SK-N-SH (cell line): ENCODE measurements at regions not wholly inside any gene's neighbourhood (a gene's known extent, or its start where the extent isn't known, plus 50 kb on each side); places are given as distances from the start of the nearest gene placed in this dataset.

Experiments
- CTCF ChIA-PET: fragments of 300-600, 350-600 bp; formaldehyde crosslinking; extraction: SDS; loops from one replicate; lab custom pipeline; 2021; lab: Yijun Ruan, JAX
- POLR2A ChIA-PET: fragments of 350-600 bp; sonication (Branson Sonifier 250); formaldehyde crosslinking; extraction: SDS; loops from one replicate; lab custom pipeline; 2020; ENCODE audit warnings: antibody characterized with exemption, inconsistent platforms; lab: Yijun Ruan, JAX
- DNase-seq: peaks from one replicate; pipeline ENCODE4 v3.0.0; 2012
- H2AFZ ChIP-seq: fragments of 200-600 bp; sonication (generic); 2 replicates; pipeline ENCODE4 v1.8.1; 2016; ENCODE audit warnings: antibody characterized with exemption, mild to moderate bottlenecking, low read depth
- H3F3A ChIP-seq: fragments of 200-600 bp; sonication (generic); replicated peaks from 2 replicates; pipeline ENCODE3; 2016; ENCODE audit warnings: antibody characterized with exemption, mild to moderate bottlenecking; ENCODE audit not compliant: insufficient read depth
- H3K27ac ChIP-seq, 2 experiments: fragments of 200-500 bp in 1 of 2; fragments of 200-600 bp in 1 of 2; sonication (Bioruptor generic) in 1 of 2; sonication (generic), shearing (Covaris generic) in 1 of 2; 2 replicates each; pipeline versions ENCODE4 v1.5.1 to v1.6.1; 2014 to 2016; ENCODE audit warnings: low read depth in 2 of 2, inconsistent platforms in 1 of 2, low read length in 1 of 2, mild to moderate bottlenecking in 1 of 2, mixed read lengths in 1 of 2
- H3K27me3 ChIP-seq: fragments of 200-600 bp; sonication (generic), shearing (Covaris generic); 2 replicates; pipeline ENCODE4 v1.6.1; 2016; ENCODE audit warnings: mixed run types; ENCODE audit not compliant: insufficient read depth
- H3K36me3 ChIP-seq, 2 experiments: fragments of 200-500 bp in 1 of 2; fragments of 200-600 bp in 1 of 2; sonication (Bioruptor generic) in 1 of 2; sonication (generic) in 1 of 2; replicated peaks in 1 of 2; 2 replicates each; pipeline versions ENCODE3 to v1.5.1; 2014 to 2016; ENCODE audit warnings: low read length in 1 of 2, mild to moderate bottlenecking in 1 of 2; ENCODE audit not compliant: insufficient read depth in 2 of 2, control insufficient read depth in 1 of 2
- H3K4me1 ChIP-seq, 2 experiments: fragments of 200-500 bp in 1 of 2; fragments of 200-600 bp in 1 of 2; sonication (Bioruptor generic) in 1 of 2; sonication (generic), shearing (Covaris generic) in 1 of 2; 2 replicates each; pipeline versions ENCODE4 v1.5.1 to v1.6.1; 2014 to 2016; ENCODE audit warnings: low read depth in 1 of 2, low read length in 1 of 2, mixed run types in 1 of 2; ENCODE audit not compliant: insufficient read depth in 2 of 2, control insufficient read depth in 1 of 2
- H3K4me2 ChIP-seq: fragments of 200-600 bp; sonication (generic), shearing (Covaris generic); 2 replicates; pipeline ENCODE4 v1.6.1; 2017; ENCODE audit warnings: mixed run types
- H3K4me3 ChIP-seq, 2 experiments: fragments of 200-500 bp in 1 of 2; fragments of 200-600 bp in 1 of 2; sonication (Bioruptor generic) in 1 of 2; sonication (generic), shearing (Covaris generic) in 1 of 2; 2 replicates each; pipeline versions ENCODE4 v1.5.1 to v1.8.1; 2014 to 2016; ENCODE audit warnings: low read depth in 2 of 2, inconsistent platforms in 1 of 2, low read length in 1 of 2, mild to moderate bottlenecking in 1 of 2, mixed read lengths in 1 of 2, moderate library complexity in 1 of 2
- H3K79me2 ChIP-seq: fragments of 200-600 bp; sonication (generic); 2 replicates; pipeline ENCODE4 v1.8.1; 2017; ENCODE audit warnings: mild to moderate bottlenecking; ENCODE audit not compliant: insufficient read depth
- H3K9ac ChIP-seq: fragments of 200-600 bp; sonication (generic); 2 replicates; pipeline ENCODE4 v1.6.1; 2017; ENCODE audit warnings: mixed run types
- H3K9me2 ChIP-seq: fragments of 200-600 bp; sonication (generic); 2 replicates; pipeline ENCODE4 v1.6.1; 2017; ENCODE audit warnings: mixed run types
- H3K9me3 ChIP-seq: fragments of 200-600 bp; sonication (generic); 2 replicates; pipeline ENCODE4 v1.6.1; 2017; ENCODE audit warnings: mixed run types, mild to moderate bottlenecking, moderate library complexity
- H4K20me1 ChIP-seq: fragments of 200-600 bp; sonication (generic); 2 replicates; pipeline ENCODE4 v1.6.1; 2017; ENCODE audit warnings: mild to moderate bottlenecking, mixed run types; ENCODE audit not compliant: insufficient read depth
- CHD2 ChIP-seq: fragments of 150-350 bp; IDR thresholded peaks from 2 replicates; pipeline ENCODE4 v1.6.1; 2018; ENCODE audit warnings: low read length; ENCODE audit not compliant: partially characterized antibody
- CTCF ChIP-seq: fragments of 200-600 bp; sonication (generic); IDR thresholded peaks from 2 replicates; pipeline ENCODE4 v1.6.1; 2017; ENCODE audit warnings: antibody characterized with exemption, mild to moderate bottlenecking, moderate library complexity
- ELF1 ChIP-seq: IDR thresholded peaks from 2 replicates; pipeline ENCODE4 v1.4.0; 2012
- EP300 ChIP-seq, 2 experiments: IDR thresholded peaks; 2 replicates each; pipeline versions ENCODE4 v1.4.0 to v1.6.1; 2012; ENCODE audit warnings: borderline replicate concordance in 1 of 2, low read depth in 1 of 2, low read length in 1 of 2
- FOSL2 ChIP-seq: IDR thresholded peaks from 2 replicates; pipeline ENCODE4 v1.4.0; 2012; ENCODE audit warnings: low read depth, mild to moderate bottlenecking, moderate library complexity, borderline replicate concordance
- FOXM1 ChIP-seq: IDR thresholded peaks from 2 replicates; pipeline ENCODE4 v1.4.0; 2012; ENCODE audit warnings: low read depth, mild to moderate bottlenecking
- GATA2 ChIP-seq: sonication (generic); formaldehyde crosslinking; IDR thresholded peaks from 2 replicates; pipeline ENCODE4 v1.5.0; 2020; ENCODE audit warnings: mild to moderate bottlenecking, missing genetic modification reagents
- JUND ChIP-seq: IDR thresholded peaks from 2 replicates; pipeline ENCODE4 v1.4.0; 2012
- MAX ChIP-seq: IDR thresholded peaks from 2 replicates; pipeline ENCODE4 v1.4.0; 2012; ENCODE audit warnings: low read depth
- MEF2A ChIP-seq: IDR thresholded peaks from 2 replicates; pipeline ENCODE4 v1.4.0; 2012; ENCODE audit warnings: low read depth, borderline replicate concordance
- NRF1 ChIP-seq: IDR thresholded peaks from 2 replicates; pipeline ENCODE4 v1.6.1; 2012; ENCODE audit warnings: low read depth, mild to moderate bottlenecking, low read length
- PBX3 ChIP-seq: IDR thresholded peaks from 2 replicates; pipeline ENCODE4; 2012
- POLR2AphosphoS5 ChIP-seq: IDR thresholded peaks from 2 replicates; pipeline ENCODE4 v1.6.1; 2012; ENCODE audit warnings: low read depth, low read length
- RCOR1 ChIP-seq: fragments of 150-350 bp; IDR thresholded peaks from 2 replicates; pipeline ENCODE4 v1.6.1; 2017; ENCODE audit warnings: antibody characterized with exemption, low read length
- SIN3A ChIP-seq: IDR thresholded peaks from 2 replicates; pipeline ENCODE4 v1.6.1; 2012; ENCODE audit warnings: low read depth, mild to moderate bottlenecking, low read length, moderate library complexity, borderline replicate concordance
- TAF1 ChIP-seq: IDR thresholded peaks from 2 replicates; pipeline ENCODE4 v1.6.1; 2012; ENCODE audit warnings: low read depth, mild to moderate bottlenecking, low read length, moderate library complexity, borderline replicate concordance
- TCF12 ChIP-seq: IDR thresholded peaks from 2 replicates; pipeline ENCODE4 v1.4.0; 2012
- USF2 ChIP-seq: fragments of 150-350 bp; IDR thresholded peaks from 2 replicates; pipeline ENCODE4 v1.6.1; 2017; ENCODE audit warnings: antibody characterized with exemption, low read length, low read depth, borderline replicate concordance
- YY1 ChIP-seq: IDR thresholded peaks from 2 replicates; pipeline ENCODE4 v1.4.0; 2012; ENCODE audit warnings: low read depth, mild to moderate bottlenecking
- WGBS: methylation state at CpG from one replicate; pipeline ENCODE4 v1.1.6; 2017; ENCODE audit warnings: low lambda C conversion rate; 5-methylcytosine and 5-hydroxymethylcytosine counted together
- TF ChIP-seq, protein P1 (sequence below): fragments of 150-350 bp; IDR thresholded peaks from 2 replicates; pipeline ENCODE4 v1.6.1; 2016; ENCODE audit warnings: mild to moderate bottlenecking, low read depth, low read length
- TF ChIP-seq, protein P2 (sequence below): IDR thresholded peaks from 2 replicates; pipeline ENCODE4 v1.4.0; 2012; ENCODE audit warnings: low read depth, borderline replicate concordance

DNA sequence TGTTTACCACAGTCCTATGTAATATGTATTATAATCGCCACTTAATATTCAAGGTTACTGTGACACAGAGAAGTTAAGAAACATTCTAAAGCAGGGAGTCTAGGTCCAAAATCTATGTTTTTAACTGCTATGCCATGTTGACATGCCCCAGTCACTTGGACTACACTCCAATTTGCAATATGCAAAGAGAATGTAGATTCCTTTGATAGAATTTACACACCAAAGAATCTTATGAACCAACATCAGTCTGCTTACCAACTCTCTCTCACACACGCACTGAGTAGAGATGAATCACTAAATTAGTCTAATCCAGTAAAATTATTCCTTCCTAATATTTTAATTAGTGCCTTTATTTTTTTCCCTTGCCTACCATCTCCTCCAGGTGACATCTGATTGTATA is 266.2 kb downstream of the OLFM3 start:
- Histone ChIP-seq H3K9me3 (no peaks in the 10 kb centered on the region), H3K4me1 (no peaks in the 10 kb centered on the region; a peak in 1 of 4 replicates), H3K79me2 (no peaks in the 10 kb centered on the region), H3F3A (no peaks in the 10 kb centered on the region), H3K27ac (no peak overlapping the region), H3K9me2 (no peaks in the 10 kb centered on the region), H4K20me1 (no peaks in the 10 kb centered on the region), H3K27me3 (no peaks in the 10 kb centered on the region), H3K4me2 (no peak overlapping the region), H3K36me3 (no peaks in the 10 kb centered on the region), H2AFZ (no peak overlapping the region), H3K9ac (no peak overlapping the region), H3K4me3 (no peak overlapping the region)
- WGBS: 92% methylated on average over 2 of the region's 2 CpGs
- TF ChIP-seq, protein P1, sequence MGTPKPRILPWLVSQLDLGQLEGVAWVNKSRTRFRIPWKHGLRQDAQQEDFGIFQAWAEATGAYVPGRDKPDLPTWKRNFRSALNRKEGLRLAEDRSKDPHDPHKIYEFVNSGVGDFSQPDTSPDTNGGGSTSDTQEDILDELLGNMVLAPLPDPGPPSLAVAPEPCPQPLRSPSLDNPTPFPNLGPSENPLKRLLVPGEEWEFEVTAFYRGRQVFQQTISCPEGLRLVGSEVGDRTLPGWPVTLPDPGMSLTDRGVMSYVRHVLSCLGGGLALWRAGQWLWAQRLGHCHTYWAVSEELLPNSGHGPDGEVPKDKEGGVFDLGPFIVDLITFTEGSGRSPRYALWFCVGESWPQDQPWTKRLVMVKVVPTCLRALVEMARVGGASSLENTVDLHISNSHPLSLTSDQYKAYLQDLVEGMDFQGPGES: no peak
- TF ChIP-seq MEF2A (no peak), MAX (no peak), FOSL2 (no peak), NRF1 (no peak), YY1 (no peak), RCOR1 (no peak), TCF12 (no peak), POLR2AphosphoS5 (no peak), CTCF (no peak), TAF1 (no peak)
- TF ChIP-seq, protein P2, sequence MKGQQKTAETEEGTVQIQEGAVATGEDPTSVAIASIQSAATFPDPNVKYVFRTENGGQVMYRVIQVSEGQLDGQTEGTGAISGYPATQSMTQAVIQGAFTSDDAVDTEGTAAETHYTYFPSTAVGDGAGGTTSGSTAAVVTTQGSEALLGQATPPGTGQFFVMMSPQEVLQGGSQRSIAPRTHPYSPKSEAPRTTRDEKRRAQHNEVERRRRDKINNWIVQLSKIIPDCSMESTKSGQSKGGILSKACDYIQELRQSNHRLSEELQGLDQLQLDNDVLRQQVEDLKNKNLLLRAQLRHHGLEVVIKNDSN: no peak
- ChIA-PET POLR2A (no interaction called here), CTCF (interaction anchor here (0.7 kb wide), 1 partner anchor 47 kb away, joined by 3 read pairs; no protein-coding TSS in a partner anchor)
- no peak for DNase-seq

DNA sequence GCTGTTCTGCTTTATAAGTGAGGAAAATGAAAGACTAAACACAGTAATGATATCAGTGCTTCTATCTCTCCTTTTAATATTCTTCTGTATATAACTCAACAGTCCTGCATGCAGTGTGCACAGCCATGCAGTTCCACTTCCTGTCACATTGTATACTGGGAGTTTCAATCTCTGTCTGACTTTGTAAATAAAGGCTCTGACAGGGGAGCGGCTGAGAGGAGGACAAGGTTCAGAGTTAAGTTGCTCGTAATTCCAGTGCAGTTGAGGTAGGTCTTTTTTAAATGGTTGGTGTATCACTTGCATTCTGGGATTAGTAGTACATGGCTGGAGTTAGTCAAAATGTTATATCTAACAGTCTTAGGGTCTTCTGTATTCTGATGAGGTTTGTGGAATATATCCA is 264.5 kb downstream of the OLFM3 start:
- no peaks in the 10 kb centered on the region for H3F3A ChIP-seq
- no peaks in the 10 kb centered on the region for H3K27me3 ChIP-seq
- no peaks in the 10 kb centered on the region for H3K36me3 ChIP-seq
- no peak overlapping the region for H2AFZ ChIP-seq
- H3K9ac ChIP-seq: no peak overlapping the region
- no peaks in the 10 kb centered on the region for H3K79me2 ChIP-seq
- no peaks in the 10 kb centered on the region for H4K20me1 ChIP-seq
- no peaks in the 10 kb centered on the region for H3K9me2 ChIP-seq
- ChIA-PET CTCF (interaction anchor here (1.5 kb wide), 1 partner anchor 10 kb away, joined by 4 read pairs; no protein-coding TSS in a partner anchor), POLR2A (no interaction called here)
- H3K4me2 ChIP-seq: no peak overlapping the region
- no peak for DNase-seq
- no peak overlapping the region for H3K27ac ChIP-seq
- H3K9me3 ChIP-seq: no peaks in the 10 kb centered on the region
- no peaks in the 10 kb centered on the region; a peak in 1 of 4 replicates for H3K4me1 ChIP-seq
- H3K4me3 ChIP-seq: no peak overlapping the region
- WGBS: 95% methylated on average over 2 of the region's 2 CpGs
- TF ChIP-seq GATA2 (CRISPR knock-in tag): no peak
- TF ChIP-seq CTCF: no peak
- TF ChIP-seq USF2: no peak
- no peak for TF ChIP-seq MAX
- no peak for TF ChIP-seq SIN3A
- no peak for TF ChIP-seq EP300 (IDR thresholded peaks at IDR 0.05; ENCODE audit: borderline replicate concordance in 1 of 2, low read depth in 1 of 2, low read length in 1 of 2)
- TF ChIP-seq ELF1: no peak
- no peak for TF ChIP-seq FOXM1
- no peak for TF ChIP-seq JUND
- no peak for TF ChIP-seq PBX3
- no peak for TF ChIP-seq TAF1
- no peak for TF ChIP-seq CHD2
